Neuronal stem cell (in vitro differentiated cells): ENCODE measurements at regions not wholly inside any gene's neighbourhood (a gene's known extent, or its start where the extent isn't known, plus 50 kb on each side); places are given as distances from the start of the nearest gene placed in this dataset.

Experiments
- DNase-seq: peaks from one replicate; pipeline ENCODE4 v3.0.0-alpha.2; 2013; ENCODE audit warnings: low spot score
- H2AFZ ChIP-seq: one replicate; pipeline ENCODE4 v1.6.1; 2013; ENCODE audit warnings: mild to moderate bottlenecking, low read length, inconsistent platforms
- H2AK5ac ChIP-seq: 2 replicates; pipeline ENCODE4 v1.6.1; 2013; ENCODE audit warnings: low read depth, mild to moderate bottlenecking, inconsistent platforms, low read length, moderate library complexity, mixed read lengths
- H2BK120ac ChIP-seq: 2 replicates; pipeline ENCODE4 v1.6.1; 2013; ENCODE audit warnings: low read depth, mild to moderate bottlenecking, inconsistent platforms, low read length, moderate library complexity, mixed read lengths
- H2BK12ac ChIP-seq: one replicate; pipeline ENCODE4 v1.6.1; 2013; ENCODE audit warnings: low read length, inconsistent platforms
- H2BK15ac ChIP-seq: 2 replicates; pipeline ENCODE4 v1.6.1; 2013; ENCODE audit warnings: mild to moderate bottlenecking, low read length, inconsistent platforms, mixed read lengths
- H2BK5ac ChIP-seq: one replicate; pipeline ENCODE4 v1.6.1; 2013; ENCODE audit warnings: inconsistent platforms, mild to moderate bottlenecking, low read length, moderate library complexity
- H3K14ac ChIP-seq: one replicate; pipeline ENCODE4 v1.6.1; 2013; ENCODE audit warnings: low read length, inconsistent platforms
- H3K18ac ChIP-seq: 2 replicates; pipeline ENCODE4 v1.6.1; 2013; ENCODE audit warnings: low read length, inconsistent platforms
- H3K23ac ChIP-seq: 2 replicates; pipeline ENCODE4 v1.6.1; 2013; ENCODE audit warnings: low read depth, mild to moderate bottlenecking, mixed read lengths, low read length, inconsistent platforms; ENCODE audit not compliant: poor library complexity
- H3K27ac ChIP-seq: replicated peaks from 3 replicates; pipeline ENCODE4 v1.5.1; 2013; ENCODE audit warnings: low read length, inconsistent platforms
- H3K27me3 ChIP-seq, 3 experiments: 2 replicates each; pipeline ENCODE4 v1.6.1; 2013; ENCODE audit warnings: low read length in 3 of 3, mild to moderate bottlenecking in 2 of 3, inconsistent platforms in 1 of 3, low read depth in 1 of 3, mixed read lengths in 1 of 3, moderate library complexity in 1 of 3; ENCODE audit not compliant: control insufficient read depth in 3 of 3, insufficient read depth in 3 of 3
- H3K36me3 ChIP-seq, 2 donors: replicated peaks in 1 of 2; 2 replicates each; pipeline ENCODE4 v1.6.1; 2013; ENCODE audit warnings: low read length in 2 of 2; ENCODE audit not compliant: control insufficient read depth in 2 of 2, insufficient read depth in 2 of 2
- H3K4ac ChIP-seq: 2 replicates; pipeline ENCODE4 v1.6.1; 2013; ENCODE audit warnings: inconsistent platforms, mild to moderate bottlenecking, low read length, moderate library complexity
- H3K4me1 ChIP-seq, 2 donors: 1 replicate in 1 of 2; 2 replicates in 1 of 2; pipeline ENCODE4 v1.6.1; 2013; ENCODE audit warnings: low read length in 2 of 2, low read depth in 1 of 2; ENCODE audit not compliant: control insufficient read depth in 2 of 2, insufficient read depth in 1 of 2
- H3K4me2 ChIP-seq: one replicate; pipeline ENCODE4 v1.6.1; 2013; ENCODE audit warnings: mild to moderate bottlenecking, low read length, inconsistent platforms; ENCODE audit not compliant: insufficient read depth, poor library complexity, severe bottlenecking
- H3K4me3 ChIP-seq, 2 donors: 2 replicates each; pipeline ENCODE4 v1.5.1; 2013; ENCODE audit warnings: low read length in 2 of 2, mild to moderate bottlenecking in 2 of 2, inconsistent platforms in 1 of 2, moderate library complexity in 1 of 2
- H3K79me1 ChIP-seq: one replicate; pipeline ENCODE4 v1.6.1; 2013; ENCODE audit warnings: low read depth, mild to moderate bottlenecking, inconsistent platforms, low read length, moderate library complexity
- H3K9ac ChIP-seq: one replicate; pipeline ENCODE4 v1.6.1; 2013; ENCODE audit warnings: mild to moderate bottlenecking, low read depth, low read length, inconsistent platforms; ENCODE audit not compliant: poor library complexity
- H3K9me3 ChIP-seq, 2 donors: replicated peaks in 1 of 2; 2 replicates each; pipeline versions ENCODE3 to v1.6.1; 2013; ENCODE audit warnings: low read length in 2 of 2, mild to moderate bottlenecking in 2 of 2, inconsistent platforms in 1 of 2, low read depth in 1 of 2, mixed read lengths in 1 of 2, moderate library complexity in 1 of 2; ENCODE audit not compliant: control insufficient read depth in 2 of 2, insufficient read depth in 1 of 2
- H4K8ac ChIP-seq: one replicate; pipeline ENCODE4 v1.6.1; 2013; ENCODE audit warnings: low read depth, mild to moderate bottlenecking, inconsistent platforms, low read length, moderate library complexity
- H4K91ac ChIP-seq: one replicate; pipeline ENCODE4 v1.6.1; 2013; ENCODE audit warnings: low read length, low read depth, mild to moderate bottlenecking, inconsistent platforms; ENCODE audit not compliant: poor library complexity
- WGBS, 2 donors: extraction: QIAGEN DNeasy Blood & Tissue Kit; methylation state at CpG; one replicate each; pipeline ENCODE4 v1.1.7; 2013; ENCODE audit warnings: missing lambda C conversion rate in 2 of 2, mixed read lengths in 1 of 2; ENCODE audit not compliant: insufficient read length in 2 of 2, insufficient replicate concordance in 1 of 2; ENCODE audit errors: extremely low coverage in 2 of 2; 5-methylcytosine and 5-hydroxymethylcytosine counted together

DNA sequence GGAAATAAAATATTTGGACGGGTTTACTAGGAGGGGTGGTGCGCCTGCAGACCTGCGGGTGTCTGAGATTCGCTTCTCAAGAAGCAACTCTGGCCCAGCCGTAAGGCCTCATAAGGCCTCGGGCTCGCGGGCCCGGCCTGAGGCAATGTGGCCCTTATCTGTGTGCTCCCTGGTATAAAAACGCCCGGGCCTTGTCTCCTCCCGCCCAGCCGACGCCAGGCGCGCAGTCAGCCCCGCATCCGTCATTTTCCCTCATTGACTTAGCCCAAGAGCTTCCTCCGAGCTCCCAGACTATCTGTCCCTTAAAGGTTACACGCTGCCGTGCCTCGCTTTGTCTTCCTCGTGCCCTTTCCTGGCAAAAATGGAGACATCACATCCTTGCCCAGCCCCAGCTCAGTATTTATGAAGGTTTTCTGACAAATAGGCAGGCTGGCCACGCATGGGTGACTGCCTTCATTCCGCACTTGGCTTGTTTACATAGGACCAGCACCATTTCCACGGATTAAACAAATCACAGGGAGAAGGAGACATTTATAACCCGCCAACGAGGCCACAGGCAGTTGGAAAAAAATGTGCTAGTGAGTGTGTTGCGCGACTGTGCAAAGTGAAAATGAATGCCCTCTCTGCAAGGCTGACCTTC is 74.5 kb upstream of the TBCA start:
- H3K79me1 ChIP-seq: no peaks in the 10 kb centered on the region
- WGBS, 2 donors: no CpG with 5 or more reads among the region's 30 CpGs
- H3K18ac ChIP-seq: peak overlapping the region; percentile 95
- no peaks in the 10 kb centered on the region for H3K36me3 ChIP-seq
- H3K4me1 ChIP-seq: peaks cover 25 to 29% of the 10 kb centered on the region in 2 donors
- H2BK12ac ChIP-seq: peak overlapping the region; percentile 66
- H3K4ac ChIP-seq: peak overlapping the region; percentile 18
- peak overlapping the region; percentile 73 for H3K4me2 ChIP-seq
- peak overlapping the region; percentile 41 for H2AK5ac ChIP-seq
- peak overlapping the region in 1 of 2 donors; percentile 45 for H3K4me3 ChIP-seq
- peaks cover 8 to 91% (median 40%) of the 10 kb centered on the region in 3 experiments for H3K27me3 ChIP-seq
- H4K91ac ChIP-seq: no peak overlapping the region
- peak overlapping the region; percentile 84 for H2AFZ ChIP-seq
- peak overlapping the region; percentile 97 for H2BK15ac ChIP-seq
- peak overlapping the region; percentile 33 for H3K14ac ChIP-seq
- no peak overlapping the region for H3K27ac ChIP-seq
- DNase-seq: peak; percentile 30
- peak overlapping the region; percentile 7 for H2BK5ac ChIP-seq
- peak overlapping the region; percentile 25 for H3K9ac ChIP-seq
- peak overlapping the region; percentile 94 for H4K8ac ChIP-seq
- H3K23ac ChIP-seq: peak overlapping the region; percentile 70
- H3K9me3 ChIP-seq: peaks cover 0 to 3% of the 10 kb centered on the region in 2 donors
- H2BK120ac ChIP-seq: no peak overlapping the region

DNA sequence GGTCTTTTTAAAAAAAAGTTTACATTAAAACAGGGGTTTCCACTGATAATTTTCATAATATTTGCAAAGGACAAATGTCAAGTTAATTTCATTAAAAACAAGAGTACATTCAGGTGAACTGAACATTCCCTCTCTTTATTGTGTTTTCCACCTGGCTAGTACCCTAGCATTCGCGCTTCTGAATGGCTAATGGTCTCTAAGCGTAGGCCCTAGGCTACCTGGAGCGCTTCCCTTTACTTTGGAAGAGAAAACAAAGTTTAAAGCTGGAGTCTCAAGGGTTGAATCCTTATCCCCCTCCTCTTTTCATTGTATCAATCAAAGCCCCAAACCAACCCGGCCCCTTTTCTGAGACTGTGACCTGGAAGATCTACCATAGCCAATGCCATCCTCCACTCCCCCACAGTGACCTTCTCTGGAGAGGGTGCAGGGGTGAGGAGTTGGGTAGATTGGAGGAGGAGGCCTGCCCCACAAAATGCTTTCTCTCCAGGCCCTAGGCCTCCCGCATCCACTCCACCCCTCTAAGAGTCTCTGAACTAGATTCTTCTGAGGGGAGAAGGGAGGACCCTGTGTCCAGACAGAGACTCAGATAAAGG is 73.3 kb upstream of the TBCA start:
- Histone ChIP-seq H2BK120ac (no peak overlapping the region), H2BK12ac (no peak overlapping the region), H3K27me3 (peaks cover 8 to 91% (median 52%) of the 10 kb centered on the region in 3 experiments)

DNA sequence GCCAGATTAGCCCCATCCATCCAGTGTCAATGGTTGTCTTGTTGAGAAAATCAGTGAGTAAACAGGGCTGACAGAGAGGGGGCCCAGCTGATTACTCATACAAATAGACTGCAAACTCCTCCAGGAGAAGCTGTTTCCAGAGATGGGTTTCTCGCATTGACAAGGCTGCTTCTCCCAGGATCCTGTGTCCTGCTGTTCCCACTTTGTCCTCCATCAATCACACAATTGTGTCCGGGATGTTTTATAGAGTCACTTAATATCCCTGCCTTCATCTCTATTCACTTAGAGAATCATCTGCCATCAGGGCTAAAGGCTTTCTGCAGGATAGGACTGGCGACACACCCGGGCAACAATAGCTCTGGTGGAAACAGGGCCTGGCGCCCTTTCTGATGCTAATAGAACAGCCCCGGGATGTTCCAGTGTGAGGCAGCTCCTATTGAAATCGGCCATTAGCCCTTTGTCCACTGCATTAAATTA is 71.7 kb upstream of the TBCA start:
- Histone ChIP-seq H3K79me1 (no peaks in the 10 kb centered on the region), H2BK15ac (no peak overlapping the region), H3K36me3 (no peaks in the 10 kb centered on the region), H2BK120ac (no peak overlapping the region), H3K23ac (no peak overlapping the region), H3K9ac (no peak overlapping the region), H3K4ac (no peak overlapping the region), H2BK12ac (no peak overlapping the region), H3K18ac (no peak overlapping the region), H2BK5ac (no peak overlapping the region), H2AFZ (no peak overlapping the region), H3K4me3 (no peak overlapping the region), H4K91ac (peak overlapping the region; percentile 17), H3K27me3 (peaks cover 8 to 91% (median 62%) of the 10 kb centered on the region in 3 experiments), H3K27ac (no peak overlapping the region), H2AK5ac (no peak overlapping the region), H3K4me1 (peaks cover 28 to 33% of the 10 kb centered on the region in 2 donors), H3K4me2 (no peak overlapping the region), H3K9me3 (peaks cover 0 to 3% of the 10 kb centered on the region in 2 donors), H4K8ac (no peak overlapping the region), H3K14ac (no peak overlapping the region)
- no CpG with 5 or more reads among the region's 7 CpGs for WGBS, 2 donors
- peak; percentile 81 for DNase-seq

More for the DNA sequence above, 73.3 kb upstream of the TBCA start:
- no peak overlapping the region for H3K27ac ChIP-seq
- H3K4me2 ChIP-seq: no peak overlapping the region
- H3K23ac ChIP-seq: no peak overlapping the region
- H4K91ac ChIP-seq: no peak overlapping the region
- H4K8ac ChIP-seq: no peak overlapping the region
- H2BK5ac ChIP-seq: no peak overlapping the region
- H3K9ac ChIP-seq: no peak overlapping the region
- no peak overlapping the region for H3K4ac ChIP-seq
- H3K14ac ChIP-seq: no peak overlapping the region
- no CpG with 5 or more reads among the region's 6 CpGs for WGBS, 2 donors
- H3K4me3 ChIP-seq: no peak overlapping the region
- no peak overlapping the region for H2AK5ac ChIP-seq
- peaks cover 28 to 31% of the 10 kb centered on the region in 2 donors for H3K4me1 ChIP-seq
- no peak overlapping the region for H2AFZ ChIP-seq
- no peaks in the 10 kb centered on the region for H3K36me3 ChIP-seq
- H3K18ac ChIP-seq: no peak overlapping the region
- peaks cover 0 to 3% of the 10 kb centered on the region in 2 donors for H3K9me3 ChIP-seq
- no peaks in the 10 kb centered on the region for H3K79me1 ChIP-seq
- no peak for DNase-seq
- no peak overlapping the region for H2BK15ac ChIP-seq

DNA sequence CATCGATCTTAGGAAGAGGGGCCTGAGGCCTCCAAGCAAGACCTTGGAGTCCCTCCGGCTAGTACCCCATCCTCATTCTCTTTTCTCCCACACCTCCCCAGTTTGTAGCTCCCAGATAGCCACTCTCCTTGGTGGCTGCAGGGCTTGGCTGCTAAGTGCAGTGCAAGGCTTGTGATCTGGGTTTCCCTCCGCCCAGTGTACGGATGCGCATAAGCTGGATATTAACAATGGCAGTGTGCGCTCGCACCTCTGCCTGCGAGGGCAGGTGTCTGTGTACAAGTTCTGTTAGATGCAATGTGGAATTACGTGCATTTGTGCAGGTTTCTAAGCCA is 71.0 kb upstream of the TBCA start:
- no peak overlapping the region for H2BK15ac ChIP-seq
- no peak overlapping the region for H4K8ac ChIP-seq
- WGBS, 2 donors: no CpG with 5 or more reads among the region's 9 CpGs
- DNase-seq: no peak
- no peak overlapping the region for H4K91ac ChIP-seq
- H2BK5ac ChIP-seq: no peak overlapping the region
- H3K4me3 ChIP-seq: peak overlapping the region in 1 of 2 donors; percentile 53
- peaks cover 8 to 89% (median 62%) of the 10 kb centered on the region in 3 experiments for H3K27me3 ChIP-seq
- peaks cover 26 to 33% of the 10 kb centered on the region in 2 donors for H3K4me1 ChIP-seq
- H3K9ac ChIP-seq: no peak overlapping the region
- H3K79me1 ChIP-seq: no peaks in the 10 kb centered on the region
- H3K4me2 ChIP-seq: peak overlapping the region; percentile 28
- H3K27ac ChIP-seq: no peak overlapping the region
- no peaks in the 10 kb centered on the region for H3K36me3 ChIP-seq
- H3K23ac ChIP-seq: no peak overlapping the region
- peaks cover 0 to 3% of the 10 kb centered on the region in 2 donors for H3K9me3 ChIP-seq
- no peak overlapping the region for H3K4ac ChIP-seq
- no peak overlapping the region for H2BK12ac ChIP-seq
- H2AFZ ChIP-seq: peak overlapping the region; percentile 70
- H2AK5ac ChIP-seq: no peak overlapping the region
- H3K14ac ChIP-seq: no peak overlapping the region
- no peak overlapping the region for H2BK120ac ChIP-seq
- H3K18ac ChIP-seq: peak overlapping the region; percentile 9
